Gastroesophageal sphincter (tissue), 3 donors: ENCODE measurements at regions not wholly inside any gene's neighbourhood (a gene's known extent, or its start where the extent isn't known, plus 50 kb on each side); places are given as distances from the start of the nearest gene placed in this dataset.
"Not testable (repeated sequence)": the region's sequence is repeated elsewhere in the genome, so short reads cannot be mapped to it uniquely, and the experiment has no call there.

Source experiments
- CTCF ChIP-seq, 4 experiments: fragments of 200-600 bp in 2 of 4; fragments of 450-650 bp in 2 of 4; sonication (generic) in 1 of 4; IDR thresholded peaks; one replicate each; pipeline ENCODE4 v1.5.1; 2017 to 2019; ENCODE audit warnings: antibody characterized with exemption in 4 of 4, mild to moderate bottlenecking in 2 of 4, moderate library complexity in 2 of 4
- POLR2A ChIP-seq, 2 donors: fragments of 450-650 bp; IDR thresholded peaks; one replicate each; pipeline ENCODE4 v1.6.1; 2017; ENCODE audit warnings: antibody characterized with exemption in 2 of 2, mild to moderate bottlenecking in 2 of 2, moderate library complexity in 1 of 2
- POLR2AphosphoS5 ChIP-seq: sonication (generic); formaldehyde crosslinking; IDR thresholded peaks from one replicate; pipeline ENCODE4 v1.6.1; 2017; ENCODE audit warnings: antibody characterized with exemption

- not testable (repeated sequence) for TF ChIP-seq CTCF (IDR thresholded peaks at IDR 0.05); POLR2A (IDR thresholded peaks at IDR 0.05); POLR2AphosphoS5
These were observed 325.9 kb downstream of the PPP1R3A start for GRCh38 chr7:113592924-113593323.
